NT2/D1 (cell line): ENCODE measurements at regions not wholly inside any gene's neighbourhood (a gene's known extent, or its start where the extent isn't known, plus 50 kb on each side); places are given as distances from the start of the nearest gene placed in this dataset.

Source experiments
- DNase-seq: peaks from one replicate; pipeline ENCODE4 v3.0.0-alpha.2; 2011; ENCODE audit warnings: low read depth, low spot score
- H3K27me3 ChIP-seq: 2 replicates; pipeline ENCODE4 v1.6.0; 2011; ENCODE audit warnings: mild to moderate bottlenecking; ENCODE audit not compliant: insufficient read length, insufficient read depth
- H3K36me3 ChIP-seq: 2 replicates; pipeline ENCODE4 v1.6.1; 2011; ENCODE audit warnings: mild to moderate bottlenecking, low read length, mixed read lengths; ENCODE audit not compliant: insufficient read depth, insufficient read length
- H3K4me1 ChIP-seq: 2 replicates; pipeline ENCODE4 v1.5.1; 2011; ENCODE audit not compliant: insufficient read depth, insufficient read length
- H3K4me3 ChIP-seq: 2 replicates; pipeline ENCODE4 v1.5.1; 2011; ENCODE audit warnings: low read depth; ENCODE audit not compliant: insufficient read length
- H3K9ac ChIP-seq: 2 replicates; pipeline ENCODE4 v1.6.0; 2011; ENCODE audit warnings: low read depth; ENCODE audit not compliant: insufficient read length
- H3K9me3 ChIP-seq: 2 replicates; pipeline ENCODE4 v1.5.1; 2011; ENCODE audit warnings: mild to moderate bottlenecking, low read length; ENCODE audit not compliant: insufficient read depth
- SUZ12 ChIP-seq: IDR thresholded peaks from 2 replicates; pipeline ENCODE4 v1.6.1; 2011; ENCODE audit not compliant: insufficient read length, insufficient read depth; ENCODE audit errors: extremely low read depth
- YY1 ChIP-seq: IDR thresholded peaks from 2 replicates; pipeline ENCODE4 v1.6.1; 2011; ENCODE audit not compliant: insufficient read length, insufficient read depth
- ZNF274 ChIP-seq: IDR thresholded peaks from 2 replicates; pipeline ENCODE4 v1.6.1; 2011; ENCODE audit warnings: mild to moderate bottlenecking, low read depth, low read length

DNA sequence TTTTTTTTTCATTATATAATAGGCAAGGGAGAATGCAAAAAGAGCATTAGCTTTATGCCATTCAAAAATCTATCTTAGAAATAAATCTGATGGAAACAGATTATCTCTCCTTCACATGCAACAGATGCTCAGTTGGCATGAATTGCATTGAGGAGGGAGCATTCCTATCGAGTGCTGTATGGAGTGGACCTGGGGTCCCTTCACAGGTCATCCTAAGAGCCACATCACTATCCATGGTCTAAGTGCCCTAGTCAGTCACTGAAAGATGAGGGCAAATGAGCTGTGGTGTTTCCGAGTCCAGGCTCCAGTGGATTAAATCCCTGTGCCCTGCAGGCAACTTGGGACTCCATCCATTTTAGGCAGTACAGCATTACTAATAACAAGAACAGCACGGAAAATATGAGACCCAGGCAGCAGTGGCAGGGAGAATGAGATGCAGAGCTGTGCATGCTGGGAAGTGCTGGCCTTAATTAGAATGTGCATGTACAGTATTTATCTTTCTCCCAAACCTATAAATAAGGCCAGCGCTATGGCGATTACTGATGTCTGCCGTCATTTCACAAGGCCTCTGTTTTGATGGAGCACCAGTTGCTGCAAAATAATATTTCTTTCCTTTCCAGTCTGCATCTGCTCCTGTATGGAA lies 512.3 kb upstream of the PLXNA2 start:
- H3K4me1 ChIP-seq = no peaks in the 10 kb centered on the region
- no peaks in the 10 kb centered on the region for H3K36me3 ChIP-seq
- H3K4me3 ChIP-seq = no peak overlapping the region
- no peaks in the 10 kb centered on the region for H3K9me3 ChIP-seq
- no peak for DNase-seq
- H3K9ac ChIP-seq = no peak overlapping the region
- TF ChIP-seq SUZ12 (no peak), ZNF274 (no peak), YY1 (no peak)
- no peaks in the 10 kb centered on the region for H3K27me3 ChIP-seq

DNA sequence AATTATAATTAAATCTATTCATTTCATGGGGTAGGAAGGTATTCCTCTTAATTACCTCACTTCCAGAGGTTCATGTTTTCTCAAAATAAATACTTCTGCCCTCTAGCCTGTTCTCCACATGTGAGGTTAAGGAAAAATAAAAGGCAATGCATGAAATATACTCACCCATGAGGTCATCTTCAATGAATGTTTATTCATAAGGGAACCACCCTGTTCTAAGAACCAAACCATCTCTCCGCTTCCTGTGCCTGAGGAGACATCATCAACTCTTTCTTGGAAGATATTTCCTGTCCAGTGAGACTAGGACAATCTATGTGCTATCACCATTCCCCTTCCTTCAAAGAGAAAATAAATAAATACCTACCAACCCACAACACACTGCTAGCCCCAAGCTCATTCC lies 513.7 kb upstream of the PLXNA2 start:
- no peak for TF ChIP-seq ZNF274
- TF ChIP-seq SUZ12 = no peak
- no peak for TF ChIP-seq YY1
- H3K4me3 ChIP-seq = no peak overlapping the region
- H3K9me3 ChIP-seq = no peaks in the 10 kb centered on the region
- H3K27me3 ChIP-seq = no peaks in the 10 kb centered on the region
- no peak overlapping the region for H3K9ac ChIP-seq
- no peaks in the 10 kb centered on the region for H3K36me3 ChIP-seq
- no peaks in the 10 kb centered on the region for H3K4me1 ChIP-seq
- no peak for DNase-seq

DNA sequence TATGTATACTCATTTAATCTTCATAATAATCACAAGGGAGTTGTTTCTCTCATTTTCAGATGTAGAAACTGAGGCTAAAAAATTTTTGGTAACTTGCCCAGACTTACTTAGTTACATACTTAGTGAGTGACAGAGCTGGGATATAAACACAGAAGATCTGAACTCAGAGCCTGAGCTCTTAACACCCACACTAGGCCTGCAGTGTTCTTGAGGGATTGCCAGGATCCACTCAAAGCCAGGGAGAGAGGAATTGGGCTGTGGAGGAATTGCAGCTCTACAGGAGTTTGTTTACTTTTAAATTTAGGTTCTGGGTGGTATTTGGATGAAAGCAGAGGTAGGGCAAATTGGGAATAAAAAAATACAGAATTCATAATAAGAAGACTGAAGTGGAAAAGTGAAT lies 515.1 kb upstream of the PLXNA2 start:
- no peaks in the 10 kb centered on the region for H3K9me3 ChIP-seq
- no peak for DNase-seq
- H3K27me3 ChIP-seq = no peaks in the 10 kb centered on the region
- H3K9ac ChIP-seq = no peak overlapping the region
- no peak for TF ChIP-seq YY1
- TF ChIP-seq ZNF274 = no peak
- no peak for TF ChIP-seq SUZ12
- no peak overlapping the region for H3K4me3 ChIP-seq
- H3K36me3 ChIP-seq = no peaks in the 10 kb centered on the region
- H3K4me1 ChIP-seq = no peaks in the 10 kb centered on the region

DNA sequence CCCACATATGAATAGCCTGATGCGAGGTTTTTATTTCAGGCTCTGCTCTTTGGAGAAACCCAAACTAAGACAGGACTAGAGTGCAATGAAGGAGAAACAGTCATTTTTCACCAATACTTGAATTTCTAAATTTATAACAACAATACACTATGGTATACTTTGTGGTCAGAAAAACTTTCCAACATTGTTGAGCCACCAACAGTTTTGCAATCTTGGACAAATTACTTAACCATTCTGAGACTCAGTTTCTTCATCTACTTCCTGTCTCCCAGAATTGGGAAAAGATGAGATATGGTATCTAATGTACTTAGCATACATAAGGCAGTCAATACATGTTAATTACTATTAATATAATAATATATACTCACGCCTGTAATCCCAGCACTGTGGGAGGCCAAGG lies 519.8 kb upstream of the PLXNA2 start:
- no peaks in the 10 kb centered on the region for H3K9me3 ChIP-seq
- TF ChIP-seq SUZ12 = no peak
- TF ChIP-seq ZNF274 = no peak
- no peak for TF ChIP-seq YY1
- H3K4me3 ChIP-seq = no peak overlapping the region
- H3K9ac ChIP-seq = no peak overlapping the region
- DNase-seq = no peak
- no peaks in the 10 kb centered on the region for H3K4me1 ChIP-seq
- no peaks in the 10 kb centered on the region for H3K27me3 ChIP-seq
- H3K36me3 ChIP-seq = no peaks in the 10 kb centered on the region

DNA sequence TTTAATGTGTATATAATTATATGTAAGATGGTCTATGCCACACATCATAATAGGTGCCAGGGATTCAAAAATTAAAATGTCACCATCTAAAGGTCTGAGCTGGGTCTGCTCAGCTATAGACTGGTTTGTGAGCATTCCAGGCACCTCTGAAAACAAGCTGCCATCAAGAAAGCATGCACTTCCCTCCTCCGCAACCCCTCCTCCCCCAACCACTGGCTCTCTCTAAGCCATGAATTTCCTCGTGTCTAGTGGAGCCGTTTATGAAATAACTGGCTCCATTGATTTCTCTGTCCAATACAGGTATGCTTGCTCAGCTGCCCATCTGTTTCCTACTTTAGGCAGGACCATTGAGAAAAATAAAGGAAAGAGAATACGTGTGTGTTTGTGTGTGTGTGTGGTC lies 522.6 kb upstream of the PLXNA2 start:
- no peak overlapping the region for H3K4me3 ChIP-seq
- H3K4me1 ChIP-seq = no peaks in the 10 kb centered on the region
- H3K9me3 ChIP-seq = no peaks in the 10 kb centered on the region
- no peak for DNase-seq
- H3K36me3 ChIP-seq = no peaks in the 10 kb centered on the region
- no peaks in the 10 kb centered on the region for H3K27me3 ChIP-seq
- H3K9ac ChIP-seq = no peak overlapping the region
- no peak for TF ChIP-seq SUZ12
- no peak for TF ChIP-seq ZNF274
- TF ChIP-seq YY1 = no peak

DNA sequence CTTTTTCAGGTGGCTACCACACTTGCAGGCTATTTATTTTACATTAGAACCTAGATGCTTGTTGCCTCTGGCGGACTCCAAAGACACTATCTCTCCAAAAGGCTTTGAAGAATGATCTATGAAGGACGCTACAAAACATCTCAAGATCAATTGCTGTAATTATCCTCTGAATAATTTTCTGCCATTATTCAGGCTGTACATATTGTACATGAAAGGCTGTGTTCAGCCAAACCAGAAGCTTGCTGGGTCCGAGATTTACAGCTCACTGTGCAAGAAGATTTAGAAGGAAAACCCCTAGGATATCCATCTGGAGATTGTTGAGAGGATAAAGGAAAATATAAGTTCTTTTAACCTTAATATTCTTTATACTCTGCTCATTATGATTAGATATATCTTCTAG lies 523.6 kb upstream of the PLXNA2 start:
- Histone ChIP-seq H3K9ac (no peak overlapping the region), H3K9me3 (no peaks in the 10 kb centered on the region), H3K27me3 (no peaks in the 10 kb centered on the region), H3K4me3 (no peak overlapping the region), H3K4me1 (no peaks in the 10 kb centered on the region), H3K36me3 (no peaks in the 10 kb centered on the region)
- DNase-seq = no peak
- no peak for TF ChIP-seq YY1
- TF ChIP-seq SUZ12 = no peak
- no peak for TF ChIP-seq ZNF274

DNA sequence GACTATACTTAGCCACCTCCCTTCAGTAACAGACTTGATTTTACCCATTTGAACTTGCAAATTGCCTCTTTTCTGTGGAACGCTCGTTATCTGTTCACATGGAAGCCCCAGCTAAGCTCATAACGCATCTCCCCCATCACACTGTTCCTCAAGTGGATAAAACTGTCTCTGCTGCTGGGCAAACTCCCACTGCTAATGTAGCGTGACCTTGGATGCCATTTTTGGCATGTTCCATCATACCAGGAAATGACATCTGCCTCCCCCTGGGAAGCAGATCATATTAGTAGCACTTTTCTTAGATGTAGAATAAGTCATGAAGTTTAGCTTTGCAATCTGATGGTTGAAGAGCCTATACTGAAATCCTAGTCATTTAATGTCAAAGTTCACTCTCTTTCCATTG lies 528.7 kb upstream of the PLXNA2 start:
- no peaks in the 10 kb centered on the region for H3K4me1 ChIP-seq
- TF ChIP-seq SUZ12 = no peak
- no peak for TF ChIP-seq ZNF274
- TF ChIP-seq YY1 = no peak
- H3K4me3 ChIP-seq = no peak overlapping the region
- no peak for DNase-seq
- H3K36me3 ChIP-seq = no peaks in the 10 kb centered on the region
- no peaks in the 10 kb centered on the region for H3K27me3 ChIP-seq
- H3K9me3 ChIP-seq = no peaks in the 10 kb centered on the region
- H3K9ac ChIP-seq = no peak overlapping the region

DNA sequence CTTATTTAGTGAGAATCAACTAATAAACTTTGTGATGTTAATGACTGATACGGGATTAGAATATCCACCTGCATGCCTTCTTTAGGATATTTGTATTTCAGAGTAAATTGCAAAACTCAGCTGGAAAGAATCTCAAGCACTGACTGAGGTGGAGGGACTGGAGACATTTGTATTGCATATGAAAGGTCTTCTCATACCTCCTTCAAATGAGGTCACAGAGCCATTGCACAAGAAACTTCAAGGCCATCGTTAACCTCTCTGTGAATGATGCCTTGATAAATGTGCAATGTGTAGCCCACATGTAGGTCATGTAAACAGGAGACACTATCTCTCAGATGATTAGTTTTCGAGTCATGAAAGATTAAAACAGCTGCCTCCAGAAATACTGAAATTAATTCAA lies 531.7 kb upstream of the PLXNA2 start:
- no peak for TF ChIP-seq SUZ12
- no peak for TF ChIP-seq ZNF274
- no peak for TF ChIP-seq YY1
- Histone ChIP-seq H3K27me3 (no peaks in the 10 kb centered on the region), H3K4me1 (no peaks in the 10 kb centered on the region), H3K4me3 (no peak overlapping the region), H3K9ac (no peak overlapping the region), H3K9me3 (no peaks in the 10 kb centered on the region), H3K36me3 (no peaks in the 10 kb centered on the region)
- DNase-seq = no peak
